Lower leg skin (tissue), 4 donors: ENCODE measurements at regions not wholly inside any gene's neighbourhood (a gene's known extent, or its start where the extent isn't known, plus 50 kb on each side); places are given as distances from the start of the nearest gene placed in this dataset.

Experiments used
- DNase-seq, 2 donors: peaks; one replicate each; pipeline ENCODE4 v3.0.0-alpha.2; 2019; ENCODE audit warnings: low spot score in 2 of 2
- H3K4me3 ChIP-seq: fragments of 200-600 bp; sonication (generic); 2 replicates; pipeline ENCODE4 v1.5.1; 2017; ENCODE audit warnings: mild to moderate bottlenecking, low read depth; ENCODE audit not compliant: poor library complexity, severe bottlenecking
- POLR2A ChIP-seq, 2 donors: fragments of 450-650 bp; IDR thresholded peaks; one replicate each; pipeline ENCODE4 v1.6.1; 2016 to 2017; ENCODE audit warnings: antibody characterized with exemption in 2 of 2, mild to moderate bottlenecking in 1 of 2, moderate library complexity in 1 of 2
- WGBS, 2 donors: methylation state at CpG; one replicate each; pipeline ENCODE4 v1.1.5; 2018; 5-methylcytosine and 5-hydroxymethylcytosine counted together
- intact Hi-C: fragments of 100-400 bp; cut with DNase I; formaldehyde crosslinking; loops from one replicate; pipeline ENCODE4 v1.15.0; 2023; ENCODE audit warnings: low total_unique reads
- TF ChIP-seq, protein P1 (sequence below), 3 donors: fragments of 450-650 bp; IDR thresholded peaks; one replicate each; pipeline ENCODE4 v1.5.1; 2016; ENCODE audit warnings: antibody characterized with exemption in 3 of 3, mild to moderate bottlenecking in 3 of 3, moderate library complexity in 2 of 3

DNA sequence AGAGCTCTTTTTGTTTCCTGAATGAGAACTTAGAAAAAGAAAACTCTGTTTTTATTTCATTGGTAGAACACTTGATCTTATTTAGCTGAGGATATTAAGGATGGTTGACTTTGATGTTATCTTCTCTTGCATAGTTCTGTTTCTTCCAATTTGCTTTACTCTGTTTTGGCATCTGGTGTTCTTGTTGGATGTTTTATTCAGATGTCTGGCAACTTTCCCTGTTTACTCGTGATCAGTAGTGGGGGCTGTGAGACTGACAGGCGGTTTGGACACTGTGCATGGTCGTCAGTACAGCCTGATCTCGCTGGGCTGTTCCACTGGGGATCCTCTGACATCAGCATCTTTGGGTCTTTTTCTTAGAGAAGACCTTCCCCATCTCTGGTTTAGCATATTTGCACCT, 100.1 kb downstream of the TSN start:
- H3K4me3 ChIP-seq, result no peak overlapping the region
- 14 to 24% methylated on average over 4 of the region's 4 CpGs for WGBS, 2 donors
- DNase-seq, result no peak
- TF ChIP-seq, protein P1, sequence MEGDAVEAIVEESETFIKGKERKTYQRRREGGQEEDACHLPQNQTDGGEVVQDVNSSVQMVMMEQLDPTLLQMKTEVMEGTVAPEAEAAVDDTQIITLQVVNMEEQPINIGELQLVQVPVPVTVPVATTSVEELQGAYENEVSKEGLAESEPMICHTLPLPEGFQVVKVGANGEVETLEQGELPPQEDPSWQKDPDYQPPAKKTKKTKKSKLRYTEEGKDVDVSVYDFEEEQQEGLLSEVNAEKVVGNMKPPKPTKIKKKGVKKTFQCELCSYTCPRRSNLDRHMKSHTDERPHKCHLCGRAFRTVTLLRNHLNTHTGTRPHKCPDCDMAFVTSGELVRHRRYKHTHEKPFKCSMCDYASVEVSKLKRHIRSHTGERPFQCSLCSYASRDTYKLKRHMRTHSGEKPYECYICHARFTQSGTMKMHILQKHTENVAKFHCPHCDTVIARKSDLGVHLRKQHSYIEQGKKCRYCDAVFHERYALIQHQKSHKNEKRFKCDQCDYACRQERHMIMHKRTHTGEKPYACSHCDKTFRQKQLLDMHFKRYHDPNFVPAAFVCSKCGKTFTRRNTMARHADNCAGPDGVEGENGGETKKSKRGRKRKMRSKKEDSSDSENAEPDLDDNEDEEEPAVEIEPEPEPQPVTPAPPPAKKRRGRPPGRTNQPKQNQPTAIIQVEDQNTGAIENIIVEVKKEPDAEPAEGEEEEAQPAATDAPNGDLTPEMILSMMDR (IDR thresholded peaks at IDR 0.05), result no peak
- no peak for TF ChIP-seq POLR2A (IDR thresholded peaks at IDR 0.05)
- intact Hi-C loops, result no loop called here

DNA sequence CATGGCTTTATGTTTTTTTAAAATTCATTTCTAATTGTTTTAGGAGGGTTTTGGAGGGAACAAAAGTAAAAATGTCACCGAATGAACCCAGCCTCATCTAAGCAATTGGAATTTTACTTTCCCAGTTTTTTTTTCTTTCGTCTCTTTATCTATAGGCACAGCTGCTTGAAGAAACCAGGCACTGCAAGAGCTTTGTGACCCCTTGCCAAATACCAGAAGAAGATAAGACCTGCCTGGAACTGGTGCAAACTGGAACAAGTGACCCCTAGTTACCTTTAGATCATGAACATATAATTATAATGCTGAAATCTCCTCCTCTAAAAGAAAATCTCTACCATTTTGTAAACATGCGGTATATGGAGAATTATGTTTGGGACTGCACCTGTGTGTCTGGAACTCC, 100.9 kb downstream of the TSN start:
- no peak for DNase-seq
- H3K4me3 ChIP-seq, result no peak overlapping the region
- intact Hi-C loops, result no loop called here
- no peak for TF ChIP-seq POLR2A (IDR thresholded peaks at IDR 0.05)
- WGBS, 2 donors, result 49 to 64% methylated on average over 3 of the region's 3 CpGs

DNA sequence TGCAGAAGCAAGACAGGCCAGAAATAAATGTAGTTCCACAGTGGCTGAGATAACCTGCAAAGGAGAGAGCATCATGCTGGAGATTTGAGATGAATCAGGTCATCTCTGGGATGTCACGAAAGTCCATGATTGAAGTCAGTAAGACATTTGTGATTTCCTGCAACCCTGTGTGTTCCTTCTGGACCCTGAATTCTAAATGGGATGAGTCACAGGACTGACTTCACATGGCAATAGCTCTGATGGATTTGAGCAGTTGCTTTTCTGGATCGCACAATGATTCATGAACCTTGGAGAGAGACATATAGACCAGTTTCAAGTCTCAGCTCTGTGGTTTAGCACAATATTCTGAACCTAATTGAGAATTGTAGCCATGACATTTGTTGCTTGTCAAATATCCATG, 102.9 kb downstream of the TSN start:
- no peak overlapping the region for H3K4me3 ChIP-seq
- 65 to 91% methylated on average over 2 of the region's 2 CpGs for WGBS, 2 donors
- intact Hi-C loops, result no loop called here
- TF ChIP-seq POLR2A (IDR thresholded peaks at IDR 0.05), result no peak
- TF ChIP-seq, protein P1 (IDR thresholded peaks at IDR 0.05), result no peak
- no peak for DNase-seq

DNA sequence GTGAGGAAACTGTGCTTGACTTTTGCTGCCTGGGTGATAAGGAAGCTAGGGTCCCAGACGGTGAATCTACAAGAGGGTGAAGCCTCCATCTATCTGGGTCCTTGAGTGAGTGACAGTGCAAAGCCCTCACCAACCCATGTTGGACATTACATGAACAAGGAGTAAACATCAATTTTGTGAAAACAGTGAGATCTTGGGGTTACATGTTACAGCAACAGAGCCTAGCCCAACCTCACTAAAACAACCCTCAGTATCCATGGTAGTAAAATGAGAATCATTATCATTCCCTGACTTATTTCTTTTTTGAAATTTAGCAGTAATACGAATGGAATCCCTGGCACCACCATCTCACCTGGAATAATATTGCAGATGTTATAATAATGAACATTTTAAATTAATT, 103.4 kb downstream of the TSN start:
- intact Hi-C loops, result no loop called here
- TF ChIP-seq POLR2A (IDR thresholded peaks at IDR 0.05), result no peak
- TF ChIP-seq, protein P1 (IDR thresholded peaks at IDR 0.05), result no peak
- no peak overlapping the region for H3K4me3 ChIP-seq
- DNase-seq, result no peak
- 87 to 92% methylated on average over 2 of the region's 2 CpGs for WGBS, 2 donors

DNA sequence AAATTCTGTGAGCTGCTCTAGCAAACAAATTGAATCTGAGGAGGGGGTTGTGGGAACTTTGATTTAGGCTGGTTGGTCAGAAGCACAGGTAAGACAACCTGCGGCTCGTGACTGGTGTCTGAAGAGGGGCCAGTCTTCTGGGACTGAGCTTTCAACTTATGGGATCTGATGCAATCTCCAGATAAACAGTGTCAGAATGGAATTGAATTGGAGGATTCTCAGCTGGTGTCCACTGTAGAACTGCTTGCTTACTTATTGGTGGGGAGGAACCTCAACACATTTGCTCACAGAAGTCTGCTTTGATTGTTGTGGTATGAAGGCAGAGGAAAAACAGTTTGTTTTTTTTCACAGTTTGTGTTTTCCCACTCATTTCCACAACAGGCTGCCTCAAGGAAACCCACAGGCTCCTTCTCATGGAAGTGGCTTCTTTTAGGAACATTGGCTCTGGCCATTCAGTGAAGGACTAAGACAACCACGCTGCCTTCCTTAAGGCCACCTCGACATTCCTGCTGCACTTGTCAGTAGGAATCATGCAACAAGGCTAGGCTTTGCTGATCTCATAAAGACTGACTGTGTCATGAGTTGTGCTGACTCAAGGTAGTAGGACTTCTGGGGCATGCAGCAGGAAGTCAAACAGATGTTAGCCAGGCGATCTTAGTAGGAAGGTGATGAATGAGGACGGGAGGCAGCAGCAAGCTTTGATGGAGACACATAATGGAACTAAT, 104.7 kb downstream of the TSN start:
- 61 to 67% methylated on average over 6 of the region's 6 CpGs for WGBS, 2 donors
- H3K4me3 ChIP-seq, result no peak overlapping the region
- intact Hi-C loops, result no loop called here
- TF ChIP-seq, protein P1 (IDR thresholded peaks at IDR 0.05), result no peak
- TF ChIP-seq POLR2A (IDR thresholded peaks at IDR 0.05), result no peak
- no peak for DNase-seq

DNA sequence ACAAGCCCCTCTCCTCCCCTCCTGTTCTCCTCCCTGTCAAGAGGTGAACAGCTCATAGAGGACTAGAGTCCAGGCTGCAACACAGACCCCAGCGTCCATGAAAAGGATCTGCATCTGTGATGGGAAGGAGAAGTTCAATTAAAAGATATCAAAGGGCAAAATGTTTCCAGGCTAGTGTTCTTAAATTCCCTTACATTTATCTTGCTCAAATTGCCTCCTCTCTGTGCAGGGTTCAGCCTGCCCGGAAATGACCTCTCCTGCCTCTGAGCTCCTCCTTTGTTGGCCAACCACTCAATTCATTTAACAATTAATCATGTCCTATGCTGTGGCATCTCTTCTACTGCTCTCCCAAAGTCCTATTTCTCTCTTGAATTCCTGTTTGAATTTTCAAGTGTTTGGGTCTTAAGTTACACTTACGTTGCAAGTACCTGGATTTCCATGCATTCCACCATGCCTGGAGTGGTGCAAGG, 105.3 kb downstream of the TSN start:
- no peak overlapping the region for H3K4me3 ChIP-seq
- intact Hi-C loops, result no loop called here
- TF ChIP-seq POLR2A (IDR thresholded peaks at IDR 0.05), result no peak
- TF ChIP-seq, protein P1 (IDR thresholded peaks at IDR 0.05), result no peak
- 61 to 67% methylated on average over 3 of the region's 3 CpGs for WGBS, 2 donors
- peak in 1 of 2 donors; percentile 23 for DNase-seq
